Ovary (tissue), 7 donors: ENCODE measurements at regions not wholly inside any gene's neighbourhood (a gene's known extent, or its start where the extent isn't known, plus 50 kb on each side); places are given as distances from the start of the nearest gene placed in this dataset.

Experiments used
- DNase-seq, 5 donors: peaks; one replicate each; pipeline ENCODE4 v3.0.0-alpha.2; 2019 to 2020
- H3K27ac ChIP-seq, 2 donors: fragments of 200-600 bp; one replicate each; pipeline versions ENCODE4 v1.5.1 to v1.8.0; 2019 to 2022
- H3K27me3 ChIP-seq: fragments of 200-600 bp; one replicate; pipeline ENCODE4 v1.8.0; 2022
- H3K36me3 ChIP-seq: fragments of 200-600 bp; sonication (generic); one replicate; pipeline ENCODE4 v1.5.1; 2019
- H3K4me1 ChIP-seq: one replicate; pipeline ENCODE4 v1.8.1; 2013; ENCODE audit warnings: mild to moderate bottlenecking, moderate library complexity; ENCODE audit not compliant: insufficient read depth
- H3K4me3 ChIP-seq: fragments of 200-600 bp; sonication (generic); one replicate; pipeline ENCODE4 v1.5.1; 2017
- H3K9me3 ChIP-seq, 2 donors: fragments of 200-600 bp in 1 of 2; sonication (generic) in 1 of 2; one replicate each; pipeline versions ENCODE4 v1.5.1 to v1.8.1; 2013 to 2019; ENCODE audit warnings: mild to moderate bottlenecking in 1 of 2, moderate library complexity in 1 of 2
- EP300 ChIP-seq: sonication (generic); formaldehyde crosslinking; IDR thresholded peaks from one replicate; pipeline ENCODE4 v1.6.1; 2017; ENCODE audit warnings: antibody characterized with exemption
- POLR2A ChIP-seq: fragments of 450-650 bp; IDR thresholded peaks from one replicate; pipeline ENCODE4 v1.6.1; 2017; ENCODE audit warnings: antibody characterized with exemption, mild to moderate bottlenecking, moderate library complexity
- WGBS, 3 donors: extraction: QIAGEN DNeasy Blood & Tissue Kit in 1 of 3; methylation state at CpG; one replicate each; pipeline versions ENCODE4 v1.1.5 to v1.1.7; 2013 to 2017; 5-methylcytosine and 5-hydroxymethylcytosine counted together
- intact Hi-C, 4 donors: fragments of 100-400 bp; cut with DNase I; formaldehyde crosslinking; loops; one replicate each; pipeline versions ENCODE4 v1.11.0 to v1.15.1; 2022 to 2023
- TF ChIP-seq, protein P1 (sequence below), 3 donors: fragments of 450-650 bp in 2 of 3; fragments of 200-600 bp in 1 of 3; IDR thresholded peaks; one replicate each; pipeline versions ENCODE4 v1.5.1 to v1.8.0; 2016 to 2022; ENCODE audit warnings: antibody characterized with exemption in 3 of 3, mild to moderate bottlenecking in 1 of 3
- donor health status: DM: no; HTN: no; CAD: no; lungs with moderate emphysema.
- donor health status: DM: no; HTN: no; CAD: no.
- donor health status: Bipolar disorder and iron deficiency.
- donor health status: DM: no; HTN: no; CAD: no.
- donor health status: DM: yes; HTN: yes; CAD: no.

DNA sequence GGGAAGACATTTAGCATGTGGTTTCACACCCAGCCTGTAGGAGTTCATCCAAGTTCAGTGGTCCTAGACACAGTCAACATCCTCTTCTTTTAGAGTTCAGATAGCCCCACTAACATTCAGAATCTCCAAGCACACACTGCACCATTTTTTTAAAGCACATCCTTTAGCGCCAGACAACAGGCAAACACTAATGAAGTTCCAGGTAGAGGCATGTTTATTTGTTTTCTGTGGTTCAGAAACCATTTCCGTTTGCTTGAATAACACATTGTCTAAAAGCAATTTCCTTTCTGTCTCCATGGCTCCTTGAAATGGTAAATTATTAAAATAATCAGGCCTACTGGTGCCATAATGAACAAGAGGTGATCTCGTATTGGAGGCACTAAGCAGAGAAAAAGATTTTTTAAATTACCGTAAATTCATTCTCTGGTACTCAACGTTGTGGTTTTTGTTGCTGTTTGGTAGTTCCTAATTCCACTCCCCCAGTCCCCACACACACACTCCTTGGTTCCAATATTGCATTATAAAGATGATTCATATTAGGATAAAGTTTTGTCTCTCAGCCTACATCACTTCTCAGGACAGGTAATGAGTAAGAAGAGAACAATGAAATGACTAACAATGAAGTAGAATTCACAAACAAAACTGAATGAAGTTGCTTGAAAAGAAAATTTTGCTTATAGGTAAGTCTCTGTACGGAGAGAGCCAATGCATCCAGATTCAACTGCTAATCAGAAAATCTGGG lies 153.1 kb downstream of the PCSK1 start:
- no peaks in the 10 kb centered on the region for H3K4me1 ChIP-seq
- 81 to 91% (median 88%) methylated on average over 6 of the region's 6 CpGs for WGBS, 3 donors
- TF ChIP-seq POLR2A (no peak), EP300 (no peak)
- TF ChIP-seq, protein P1, sequence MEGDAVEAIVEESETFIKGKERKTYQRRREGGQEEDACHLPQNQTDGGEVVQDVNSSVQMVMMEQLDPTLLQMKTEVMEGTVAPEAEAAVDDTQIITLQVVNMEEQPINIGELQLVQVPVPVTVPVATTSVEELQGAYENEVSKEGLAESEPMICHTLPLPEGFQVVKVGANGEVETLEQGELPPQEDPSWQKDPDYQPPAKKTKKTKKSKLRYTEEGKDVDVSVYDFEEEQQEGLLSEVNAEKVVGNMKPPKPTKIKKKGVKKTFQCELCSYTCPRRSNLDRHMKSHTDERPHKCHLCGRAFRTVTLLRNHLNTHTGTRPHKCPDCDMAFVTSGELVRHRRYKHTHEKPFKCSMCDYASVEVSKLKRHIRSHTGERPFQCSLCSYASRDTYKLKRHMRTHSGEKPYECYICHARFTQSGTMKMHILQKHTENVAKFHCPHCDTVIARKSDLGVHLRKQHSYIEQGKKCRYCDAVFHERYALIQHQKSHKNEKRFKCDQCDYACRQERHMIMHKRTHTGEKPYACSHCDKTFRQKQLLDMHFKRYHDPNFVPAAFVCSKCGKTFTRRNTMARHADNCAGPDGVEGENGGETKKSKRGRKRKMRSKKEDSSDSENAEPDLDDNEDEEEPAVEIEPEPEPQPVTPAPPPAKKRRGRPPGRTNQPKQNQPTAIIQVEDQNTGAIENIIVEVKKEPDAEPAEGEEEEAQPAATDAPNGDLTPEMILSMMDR (IDR thresholded peaks at IDR 0.05), result no peak
- DNase-seq, result no peak
- H3K9me3 ChIP-seq, result no peaks in the 10 kb centered on the region
- no peak overlapping the region for H3K4me3 ChIP-seq
- no peaks in the 10 kb centered on the region for H3K27me3 ChIP-seq
- intact Hi-C loops, result no loop called here
- H3K27ac ChIP-seq, result no peak overlapping the region
- no peaks in the 10 kb centered on the region for H3K36me3 ChIP-seq

DNA sequence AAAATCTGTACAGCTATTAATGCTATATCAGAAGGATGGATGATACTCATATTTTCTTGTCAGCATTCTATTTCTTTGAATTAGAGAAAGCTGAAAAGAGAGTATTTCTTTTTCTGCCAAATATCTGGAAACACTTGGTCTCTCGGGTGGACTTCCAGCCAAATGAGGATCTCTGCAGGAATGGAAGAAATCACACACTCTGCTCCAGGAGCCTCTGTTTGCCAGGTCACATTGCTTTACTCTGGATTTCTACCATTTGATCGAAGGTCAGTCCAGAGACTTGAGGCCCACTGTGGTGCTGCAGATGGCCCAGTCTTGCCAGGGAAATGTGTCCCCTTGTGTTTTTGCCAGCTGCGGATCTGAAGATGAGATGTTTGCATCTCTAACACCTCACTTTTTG lies 154.1 kb downstream of the PCSK1 start:
- TF ChIP-seq, protein P1 (IDR thresholded peaks at IDR 0.05), result no peak
- TF ChIP-seq EP300 (no peak), POLR2A (no peak)
- Histone ChIP-seq H3K4me1 (no peaks in the 10 kb centered on the region), H3K27ac (no peak overlapping the region), H3K36me3 (no peaks in the 10 kb centered on the region), H3K4me3 (no peak overlapping the region), H3K9me3 (no peaks in the 10 kb centered on the region), H3K27me3 (no peaks in the 10 kb centered on the region)
- intact Hi-C loops, result no loop called here
- WGBS, 3 donors, result 50 to 65% (median 63%) methylated on average over 3 of the region's 3 CpGs
- DNase-seq, result no peak

DNA sequence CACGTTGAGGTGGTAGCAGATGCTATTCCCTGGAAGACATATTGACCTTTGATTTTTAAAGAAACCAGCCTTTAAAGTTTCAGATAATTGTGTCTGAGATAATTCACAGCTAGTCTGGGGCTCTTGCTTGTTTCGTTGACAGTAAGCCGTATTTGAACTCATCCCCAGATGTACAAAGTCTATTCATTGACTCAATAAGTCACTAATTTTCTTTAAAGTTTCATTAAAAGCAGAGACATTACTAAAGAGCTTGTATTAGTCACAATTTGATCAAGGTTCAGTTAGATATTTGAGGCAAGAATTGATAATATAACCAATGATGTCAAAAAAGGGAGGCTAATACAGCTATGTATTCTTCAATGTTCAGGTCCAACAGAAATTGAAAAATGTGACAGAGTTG lies 158.0 kb downstream of the PCSK1 start:
- Histone ChIP-seq H3K27ac (no peak overlapping the region), H3K9me3 (no peaks in the 10 kb centered on the region), H3K27me3 (no peaks in the 10 kb centered on the region), H3K4me3 (no peak overlapping the region), H3K4me1 (no peaks in the 10 kb centered on the region), H3K36me3 (no peaks in the 10 kb centered on the region)
- DNase-seq, result no peak
- TF ChIP-seq EP300, result no peak
- TF ChIP-seq, protein P1 (IDR thresholded peaks at IDR 0.05), result no peak
- TF ChIP-seq POLR2A, result no peak
- intact Hi-C loops, result no loop called here
- WGBS, 3 donors, result 70 to 83% (median 80%) methylated on average over 3 of the region's 3 CpGs

DNA sequence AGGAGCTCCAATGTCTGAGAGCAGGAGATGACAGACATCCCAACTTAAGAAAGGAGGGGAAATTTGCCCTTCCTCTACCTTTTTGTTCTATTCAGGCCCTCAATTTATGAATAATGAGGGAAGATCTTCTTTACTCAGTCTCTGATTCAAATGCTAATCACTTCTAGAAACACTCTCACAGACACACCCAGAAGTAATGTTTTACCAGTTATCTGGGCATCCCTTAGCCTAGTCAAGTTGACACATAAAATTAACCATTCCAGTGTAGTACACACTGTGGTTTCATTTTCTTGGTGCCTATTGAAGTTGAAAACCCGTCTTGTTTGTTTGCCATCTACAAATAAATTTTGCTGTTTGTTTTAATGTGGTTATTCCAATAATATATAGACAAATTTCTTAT lies 167.6 kb downstream of the PCSK1 start:
- Histone ChIP-seq H3K4me1 (no peaks in the 10 kb centered on the region), H3K9me3 (no peaks in the 10 kb centered on the region), H3K36me3 (no peaks in the 10 kb centered on the region), H3K27ac (no peak overlapping the region), H3K4me3 (no peak overlapping the region), H3K27me3 (no peaks in the 10 kb centered on the region)
- intact Hi-C loops, result no loop called here
- DNase-seq, result no peak
- 83 to 89% (median 88%) methylated on average over 1 of the region's 1 CpG for WGBS, 3 donors
- TF ChIP-seq POLR2A (no peak), EP300 (no peak)
- TF ChIP-seq, protein P1 (IDR thresholded peaks at IDR 0.05), result no peak
